Neural cell (in vitro differentiated cells): ENCODE measurements at regions not wholly inside any gene's neighbourhood (a gene's known extent, or its start where the extent isn't known, plus 50 kb on each side); places are given as distances from the start of the nearest gene placed in this dataset.

Experiments used
- EP300 ChIP-seq: fragments of 450-650 bp; conservative IDR thresholded peaks from 2 replicates; pipeline ENCODE4 v1.6.1; 2014; ENCODE audit warnings: antibody characterized with exemption, mild to moderate bottlenecking, moderate library complexity; ENCODE audit not compliant: poor library complexity, severe bottlenecking
- EZH2 ChIP-seq: fragments of 200-600, 300-800 bp; shearing (Covaris generic), sonication (generic); IDR thresholded peaks from 2 replicates; pipeline ENCODE4 v1.6.1; 2014; ENCODE audit warnings: antibody characterized with exemption, low read length, borderline replicate concordance, mild to moderate bottlenecking; ENCODE audit not compliant: insufficient read depth, poor library complexity, severe bottlenecking
- MXI1 ChIP-seq: fragments of 450-650 bp; conservative IDR thresholded peaks from 2 replicates; pipeline ENCODE4 v1.6.1; 2014; ENCODE audit warnings: antibody characterized with exemption, mild to moderate bottlenecking; ENCODE audit not compliant: poor library complexity, severe bottlenecking
- POLR2AphosphoS5 ChIP-seq: IDR thresholded peaks from 2 replicates; pipeline ENCODE4 v1.6.1; 2012
- RAD21 ChIP-seq: fragments of 450-650 bp; conservative IDR thresholded peaks from 2 replicates; pipeline ENCODE4 v1.6.1; 2014; ENCODE audit warnings: antibody characterized with exemption, mild to moderate bottlenecking, moderate library complexity
- SMC3 ChIP-seq: fragments of 450-650 bp; conservative IDR thresholded peaks from 2 replicates; pipeline ENCODE4 v1.6.1; 2014; ENCODE audit warnings: antibody characterized with exemption, mild to moderate bottlenecking, moderate library complexity; ENCODE audit not compliant: poor library complexity
- TAF1 ChIP-seq: IDR thresholded peaks from 2 replicates; pipeline ENCODE4 v1.6.1; 2012; ENCODE audit warnings: low read depth
- TF ChIP-seq, protein P1 (sequence below): fragments of 450-650 bp; IDR thresholded peaks from 2 replicates; pipeline ENCODE4 v1.5.1; 2014; ENCODE audit warnings: antibody characterized with exemption, mild to moderate bottlenecking, moderate library complexity; ENCODE audit not compliant: poor library complexity, severe bottlenecking

DNA sequence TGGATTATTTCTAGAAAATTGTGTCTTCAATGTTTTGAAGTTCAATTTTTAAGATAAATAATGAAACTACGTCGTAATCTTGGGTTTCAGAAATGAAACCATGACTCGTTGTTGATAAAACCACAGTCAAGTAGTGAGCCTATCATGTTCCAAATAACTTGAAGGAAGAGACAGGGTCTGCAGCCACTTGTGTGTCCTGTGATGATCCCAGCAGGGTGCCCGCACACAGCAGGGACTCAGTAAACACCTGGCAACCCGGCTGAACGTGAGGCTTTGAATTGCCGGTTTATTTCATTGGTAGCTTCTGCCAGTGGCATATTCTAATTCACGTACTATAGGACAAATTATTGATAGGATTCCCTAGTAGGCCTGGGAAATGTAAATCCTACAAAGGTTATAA lies 679.6 kb downstream of the IRX1 start:
- TF ChIP-seq EP300 = no peak
- TF ChIP-seq, protein P1, sequence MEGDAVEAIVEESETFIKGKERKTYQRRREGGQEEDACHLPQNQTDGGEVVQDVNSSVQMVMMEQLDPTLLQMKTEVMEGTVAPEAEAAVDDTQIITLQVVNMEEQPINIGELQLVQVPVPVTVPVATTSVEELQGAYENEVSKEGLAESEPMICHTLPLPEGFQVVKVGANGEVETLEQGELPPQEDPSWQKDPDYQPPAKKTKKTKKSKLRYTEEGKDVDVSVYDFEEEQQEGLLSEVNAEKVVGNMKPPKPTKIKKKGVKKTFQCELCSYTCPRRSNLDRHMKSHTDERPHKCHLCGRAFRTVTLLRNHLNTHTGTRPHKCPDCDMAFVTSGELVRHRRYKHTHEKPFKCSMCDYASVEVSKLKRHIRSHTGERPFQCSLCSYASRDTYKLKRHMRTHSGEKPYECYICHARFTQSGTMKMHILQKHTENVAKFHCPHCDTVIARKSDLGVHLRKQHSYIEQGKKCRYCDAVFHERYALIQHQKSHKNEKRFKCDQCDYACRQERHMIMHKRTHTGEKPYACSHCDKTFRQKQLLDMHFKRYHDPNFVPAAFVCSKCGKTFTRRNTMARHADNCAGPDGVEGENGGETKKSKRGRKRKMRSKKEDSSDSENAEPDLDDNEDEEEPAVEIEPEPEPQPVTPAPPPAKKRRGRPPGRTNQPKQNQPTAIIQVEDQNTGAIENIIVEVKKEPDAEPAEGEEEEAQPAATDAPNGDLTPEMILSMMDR = no peak
- no peak for TF ChIP-seq RAD21
- TF ChIP-seq POLR2AphosphoS5 = no peak
- no peak for TF ChIP-seq TAF1
- no peak for TF ChIP-seq EZH2
- TF ChIP-seq SMC3 = no peak
- TF ChIP-seq MXI1 = no peak
